DND-41 (cell line): ENCODE measurements at regions not wholly inside any gene's neighbourhood (a gene's known extent, or its start where the extent isn't known, plus 50 kb on each side); places are given as distances from the start of the nearest gene placed in this dataset.

ENCODE experiments used
- EZH2 ChIP-seq: IDR thresholded peaks from 3 replicates; pipeline ENCODE4 v1.6.1; 2012; ENCODE audit warnings: borderline replicate concordance, low read depth, mild to moderate bottlenecking, moderate library complexity, low read length, inconsistent platforms; ENCODE audit not compliant: severe bottlenecking
- TF ChIP-seq, protein P1 (sequence below): IDR thresholded peaks from 2 replicates; pipeline ENCODE4 v1.5.1; 2012; ENCODE audit warnings: borderline replicate concordance, low read length, moderate library complexity, mild to moderate bottlenecking; ENCODE audit not compliant: poor library complexity, severe bottlenecking; ENCODE audit errors: extremely low read depth

DNA sequence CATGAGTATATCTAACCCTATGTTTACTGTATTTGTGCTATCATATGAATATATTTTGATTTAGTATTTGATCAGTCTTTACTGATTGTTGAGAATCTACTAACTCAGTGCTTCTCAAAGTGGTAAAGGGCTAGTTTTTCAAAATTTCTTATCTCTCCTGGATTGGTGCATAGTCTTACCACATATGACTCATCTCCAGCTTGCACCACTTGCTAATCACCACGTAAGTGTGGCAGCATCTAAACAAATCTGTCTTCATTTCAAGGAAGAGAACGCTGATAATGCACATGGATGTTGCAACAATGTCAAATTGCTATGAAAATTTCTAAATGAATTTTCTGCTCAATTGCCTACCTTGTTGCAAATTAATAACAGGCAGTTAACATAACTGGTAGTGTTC lies 299.5 kb downstream of the PAX1 start:
- TF ChIP-seq EZH2: no peak
- TF ChIP-seq, protein P1, sequence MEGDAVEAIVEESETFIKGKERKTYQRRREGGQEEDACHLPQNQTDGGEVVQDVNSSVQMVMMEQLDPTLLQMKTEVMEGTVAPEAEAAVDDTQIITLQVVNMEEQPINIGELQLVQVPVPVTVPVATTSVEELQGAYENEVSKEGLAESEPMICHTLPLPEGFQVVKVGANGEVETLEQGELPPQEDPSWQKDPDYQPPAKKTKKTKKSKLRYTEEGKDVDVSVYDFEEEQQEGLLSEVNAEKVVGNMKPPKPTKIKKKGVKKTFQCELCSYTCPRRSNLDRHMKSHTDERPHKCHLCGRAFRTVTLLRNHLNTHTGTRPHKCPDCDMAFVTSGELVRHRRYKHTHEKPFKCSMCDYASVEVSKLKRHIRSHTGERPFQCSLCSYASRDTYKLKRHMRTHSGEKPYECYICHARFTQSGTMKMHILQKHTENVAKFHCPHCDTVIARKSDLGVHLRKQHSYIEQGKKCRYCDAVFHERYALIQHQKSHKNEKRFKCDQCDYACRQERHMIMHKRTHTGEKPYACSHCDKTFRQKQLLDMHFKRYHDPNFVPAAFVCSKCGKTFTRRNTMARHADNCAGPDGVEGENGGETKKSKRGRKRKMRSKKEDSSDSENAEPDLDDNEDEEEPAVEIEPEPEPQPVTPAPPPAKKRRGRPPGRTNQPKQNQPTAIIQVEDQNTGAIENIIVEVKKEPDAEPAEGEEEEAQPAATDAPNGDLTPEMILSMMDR: no peak
